Gastroesophageal sphincter (tissue), 4 donors: ENCODE measurements at regions not wholly inside any gene's neighbourhood (a gene's known extent, or its start where the extent isn't known, plus 50 kb on each side); places are given as distances from the start of the nearest gene placed in this dataset.

Experiments
- ATAC-seq: fragments of 150-250 bp; one replicate; pipeline ENCODE4 v1.9.1; 2016; ENCODE audit warnings: mild to moderate bottlenecking, moderate library complexity
- H3K27ac ChIP-seq, 4 donors: fragments of 200-600 bp; sonication (generic) in 3 of 4; 1 replicate in 3 of 4; 2 replicates in 1 of 4; pipeline ENCODE4 v1.5.1; 2016 to 2019
- H3K27me3 ChIP-seq: fragments of 200-600 bp; sonication (generic); one replicate; pipeline ENCODE4 v1.5.1; 2019
- H3K36me3 ChIP-seq, 2 donors: fragments of 200-600 bp; sonication (generic); one replicate each; pipeline ENCODE4 v1.5.1; 2019; ENCODE audit warnings: control low read depth in 1 of 2
- H3K4me1 ChIP-seq, 3 donors: fragments of 200-600 bp; sonication (generic); 1 replicate in 2 of 3; 2 replicates in 1 of 3; pipeline ENCODE4 v1.5.1; 2016 to 2019; ENCODE audit warnings: control low read depth in 2 of 3
- H3K4me3 ChIP-seq, 2 donors: fragments of 200-600 bp; sonication (generic); one replicate each; pipeline ENCODE4 v1.5.1; 2019; ENCODE audit warnings: mild to moderate bottlenecking in 1 of 2, moderate library complexity in 1 of 2
- H3K9me3 ChIP-seq, 3 donors: fragments of 200-600 bp; sonication (generic); one replicate each; pipeline ENCODE4 v1.5.1; 2017 to 2019; ENCODE audit warnings: control low read depth in 2 of 3
- CTCF ChIP-seq, 4 experiments: fragments of 200-600 bp in 2 of 4; fragments of 450-650 bp in 2 of 4; sonication (generic) in 1 of 4; IDR thresholded peaks; one replicate each; pipeline ENCODE4 v1.5.1; 2017 to 2019; ENCODE audit warnings: antibody characterized with exemption in 4 of 4, mild to moderate bottlenecking in 2 of 4, moderate library complexity in 2 of 4
- EP300 ChIP-seq: sonication (generic); formaldehyde crosslinking; IDR thresholded peaks from one replicate; pipeline ENCODE4 v1.6.1; 2017; ENCODE audit warnings: antibody characterized with exemption, mild to moderate bottlenecking
- POLR2A ChIP-seq, 2 donors: fragments of 450-650 bp; IDR thresholded peaks; one replicate each; pipeline ENCODE4 v1.6.1; 2017; ENCODE audit warnings: antibody characterized with exemption in 2 of 2, mild to moderate bottlenecking in 2 of 2, moderate library complexity in 1 of 2
- POLR2AphosphoS5 ChIP-seq: sonication (generic); formaldehyde crosslinking; IDR thresholded peaks from one replicate; pipeline ENCODE4 v1.6.1; 2017; ENCODE audit warnings: antibody characterized with exemption
- WGBS, 2 donors: methylation state at CpG; one replicate each; pipeline ENCODE4 v1.1.5; 2018; ENCODE audit warnings: low coverage in 1 of 2; 5-methylcytosine and 5-hydroxymethylcytosine counted together

GRCh38 chr17:22654447-22654846 is 962.1 kb downstream of the KCNJ18 start:
- H3K4me3 ChIP-seq = no peak overlapping the region
- H3K27ac ChIP-seq = no peak overlapping the region
- no peaks in the 10 kb centered on the region for H3K9me3 ChIP-seq
- H3K36me3 ChIP-seq = no peaks in the 10 kb centered on the region
- H3K4me1 ChIP-seq = no peaks in the 10 kb centered on the region
- H3K27me3 ChIP-seq = no peaks in the 10 kb centered on the region
- no peak for ATAC-seq
- WGBS, 2 donors = 54 to 65% methylated on average over 3 of the region's 3 CpGs
- TF ChIP-seq POLR2AphosphoS5 (no peak), CTCF (IDR thresholded peaks at IDR 0.05) (no peak), POLR2A (IDR thresholded peaks at IDR 0.05) (no peak), EP300 (no peak)

DNA sequence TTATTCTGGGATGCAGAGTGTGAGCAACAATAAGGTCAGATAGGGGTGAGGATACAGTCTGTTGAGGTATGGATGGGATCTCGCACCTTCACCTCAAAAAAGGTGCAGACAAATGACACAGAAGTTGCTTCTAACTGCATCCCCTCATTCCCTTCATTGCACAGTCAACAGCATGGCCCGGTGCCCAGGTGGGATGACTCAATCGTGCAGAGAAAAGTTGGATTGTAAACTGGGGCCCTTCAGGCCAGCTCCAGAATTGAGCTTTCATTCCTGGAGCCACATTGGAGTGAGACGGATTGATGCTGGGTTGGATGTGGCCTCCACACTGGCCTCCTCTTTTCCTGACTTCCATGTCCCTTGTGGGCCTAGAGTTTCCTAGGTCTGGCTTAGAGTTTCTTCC is 977.4 kb downstream of the KCNJ18 start:
- 52% methylated on average over 3 of the region's 4 CpGs; no CpG with 5 or more reads in 1 of the 2 donors for WGBS, 2 donors
- TF ChIP-seq CTCF (IDR thresholded peaks at IDR 0.05) = no peak
- no peak for TF ChIP-seq POLR2AphosphoS5
- TF ChIP-seq EP300 = no peak
- no peak for TF ChIP-seq POLR2A (IDR thresholded peaks at IDR 0.05)
- H3K4me3 ChIP-seq = no peak overlapping the region
- no peak overlapping the region for H3K27ac ChIP-seq
- H3K36me3 ChIP-seq = no peaks in the 10 kb centered on the region
- H3K9me3 ChIP-seq = no peaks in the 10 kb centered on the region
- no peak for ATAC-seq
- no peaks in the 10 kb centered on the region for H3K27me3 ChIP-seq
- no peaks in the 10 kb centered on the region for H3K4me1 ChIP-seq

- WGBS, 2 donors = 83% methylated on average over 2 of the region's 7 CpGs; no CpG with 5 or more reads in 1 of the 2 donors
- no peaks in the 10 kb centered on the region for H3K27me3 ChIP-seq
- no peak overlapping the region for H3K4me3 ChIP-seq
- ATAC-seq = no peak
- no peaks in the 10 kb centered on the region for H3K9me3 ChIP-seq
- H3K27ac ChIP-seq = no peak overlapping the region
- no peaks in the 10 kb centered on the region for H3K36me3 ChIP-seq
- TF ChIP-seq CTCF (IDR thresholded peaks at IDR 0.05) = no peak
- TF ChIP-seq POLR2A (IDR thresholded peaks at IDR 0.05) = no peak
- no peak for TF ChIP-seq EP300
- TF ChIP-seq POLR2AphosphoS5 = no peak
- H3K4me1 ChIP-seq = no peaks in the 10 kb centered on the region
These were observed 978.8 kb downstream of the KCNJ18 start for GRCh38 chr17:22671110-22671509.

- no peaks in the 10 kb centered on the region for H3K27me3 ChIP-seq
- H3K4me3 ChIP-seq = no peak overlapping the region
- no peaks in the 10 kb centered on the region for H3K36me3 ChIP-seq
- no peak overlapping the region for H3K27ac ChIP-seq
- no peak for TF ChIP-seq POLR2AphosphoS5
- no peak for TF ChIP-seq EP300
- no peak for TF ChIP-seq CTCF (IDR thresholded peaks at IDR 0.05)
- TF ChIP-seq POLR2A (IDR thresholded peaks at IDR 0.05) = no peak
- no peak for ATAC-seq
- peaks cover 0 to 17% (median 0%) of the 10 kb centered on the region in 3 donors for H3K9me3 ChIP-seq
- WGBS, 2 donors = 90% methylated on average over 4 of the region's 35 CpGs; no CpG with 5 or more reads in 1 of the 2 donors
- H3K4me1 ChIP-seq = no peaks in the 10 kb centered on the region
These were observed 999.9 kb downstream of the KCNJ18 start for GRCh38 chr17:22692066-22692805.

GRCh38 chr17:22692806-22693171 is 1000.5 kb downstream of the KCNJ18 start:
- no peaks in the 10 kb centered on the region for H3K27me3 ChIP-seq
- H3K27ac ChIP-seq = no peak overlapping the region
- peaks cover 0 to 20% (median 0%) of the 10 kb centered on the region in 3 donors for H3K9me3 ChIP-seq
- no peak for TF ChIP-seq POLR2A (IDR thresholded peaks at IDR 0.05)
- no peak for TF ChIP-seq POLR2AphosphoS5
- TF ChIP-seq EP300 = no peak
- TF ChIP-seq CTCF (IDR thresholded peaks at IDR 0.05) = no peak
- H3K4me1 ChIP-seq = no peaks in the 10 kb centered on the region
- no peak overlapping the region for H3K4me3 ChIP-seq
- H3K36me3 ChIP-seq = no peaks in the 10 kb centered on the region
- ATAC-seq = no peak
- WGBS, 2 donors = 69% methylated on average over 3 of the region's 11 CpGs; no CpG with 5 or more reads in 1 of the 2 donors
